SK-N-MC (cell line): ENCODE measurements at regions not wholly inside any gene's neighbourhood (a gene's known extent, or its start where the extent isn't known, plus 50 kb on each side); places are given as distances from the start of the nearest gene placed in this dataset.

Experiments
- EZH2 ChIP-seq: fragments of 200-600 bp; sonication (generic); IDR thresholded peaks from one replicate; pipeline ENCODE4 v1.6.1; 2017; ENCODE audit warnings: antibody characterized with exemption
- FOXP2 ChIP-seq: optimal IDR thresholded peaks from 2 replicates; pipeline ENCODE3; 2011; ENCODE audit warnings: mild to moderate bottlenecking, moderate library complexity; ENCODE audit not compliant: insufficient read depth; ENCODE audit errors: extremely low read length, control extremely low read depth
- POLR2AphosphoS5 ChIP-seq: IDR thresholded peaks from 2 replicates; pipeline ENCODE4 v1.6.1; 2012; ENCODE audit warnings: mild to moderate bottlenecking, low read depth, low read length, borderline replicate concordance

DNA sequence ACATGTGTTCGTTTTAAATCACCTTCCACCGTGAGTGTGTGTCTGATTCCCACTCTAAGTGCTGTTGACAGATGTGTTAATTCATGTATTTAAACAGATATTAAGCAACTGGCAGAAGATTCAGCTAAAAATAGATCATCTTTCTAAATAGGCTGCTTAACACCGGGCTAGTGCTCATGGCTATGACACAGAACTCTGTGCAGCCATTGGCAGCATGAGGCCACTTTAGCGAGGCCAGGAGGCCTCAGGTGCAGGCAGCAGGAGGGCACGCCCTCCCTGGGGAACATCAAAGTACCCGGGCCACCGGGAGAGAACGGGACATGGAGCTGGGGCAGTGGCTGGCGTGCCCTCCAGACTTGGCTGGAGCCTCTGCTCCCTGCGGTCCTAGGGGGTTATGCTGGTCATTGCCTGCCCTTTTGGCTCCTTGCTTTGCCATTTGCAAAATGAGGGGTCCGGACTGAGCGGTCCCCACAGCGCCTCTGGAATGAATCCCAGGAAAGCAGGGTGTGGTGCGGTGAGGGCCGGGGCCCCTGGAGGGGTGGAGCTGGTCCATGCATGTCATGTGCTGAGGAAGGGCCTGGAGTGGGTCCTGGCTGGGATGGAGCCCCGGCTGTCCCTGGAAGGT, 62.8 kb upstream of the HDAC4 start:
- no peak for TF ChIP-seq EZH2
- TF ChIP-seq POLR2AphosphoS5: no peak
- TF ChIP-seq FOXP2: no peak
